ENCODE measurements at regions not wholly inside any gene's neighbourhood (a gene's known extent, or its start where the extent isn't known, plus 50 kb on each side); places are given as distances from the start of the nearest gene placed in this dataset.
"Not testable (repeated sequence)": the region's sequence is repeated elsewhere in the genome, so short reads cannot be mapped to it uniquely, and the experiment has no call there.

GRCh38 chr1:157367870-157368269 is 184.4 kb downstream of the FCRL5 start:
- no peak for DNase-seq

GRCh38 chr1:157367091-157367739 is 185.1 kb downstream of the FCRL5 start:
- no peak for DNase-seq

- no peak for DNase-seq
These were observed 187.7 kb downstream of the FCRL5 start for GRCh38 chr1:157364612-157365011.

DNA sequence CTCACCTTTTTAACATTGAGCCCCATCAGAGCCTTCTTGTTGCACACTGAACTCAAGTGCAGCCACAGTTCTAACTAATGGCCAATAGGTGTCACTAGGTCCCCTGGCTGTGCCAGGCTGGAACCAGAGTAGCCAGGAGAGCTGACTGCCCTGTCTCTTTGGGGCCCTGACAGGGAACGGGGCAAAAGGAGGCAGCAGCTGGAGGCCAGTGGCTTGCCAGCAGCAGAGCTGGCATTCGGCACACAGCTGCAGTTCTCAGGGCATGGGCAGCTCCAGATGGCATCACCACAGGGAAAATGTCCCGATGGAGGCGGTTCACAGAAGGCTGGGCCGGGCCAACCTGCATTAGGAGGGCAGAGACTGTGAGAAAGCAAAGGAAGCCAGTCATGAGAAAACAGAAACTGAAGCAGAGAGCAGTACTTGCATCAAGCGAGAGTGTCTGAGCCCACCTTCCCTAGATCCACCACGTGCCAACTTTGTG is 188.6 kb downstream of the FCRL5 start:
- no peak for DNase-seq

DNA sequence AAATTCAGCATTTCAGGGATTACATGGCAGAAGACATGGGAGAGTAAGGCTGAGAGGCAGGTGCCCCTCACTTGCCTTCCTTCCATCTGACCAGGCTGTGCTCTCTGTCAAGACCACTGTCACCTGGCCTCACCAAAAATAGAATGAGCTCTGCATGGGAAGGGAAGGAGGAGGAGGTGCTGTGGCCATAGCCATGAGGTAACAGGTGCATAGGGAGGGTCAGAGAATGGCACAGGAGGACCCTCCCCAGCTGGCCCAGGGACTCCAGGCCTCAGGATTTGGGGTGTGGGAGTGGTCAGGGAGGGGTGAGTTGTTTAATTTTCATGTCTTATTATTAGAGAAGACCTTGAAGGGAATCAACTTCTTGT is 192.3 kb downstream of the FCRL5 start:
- DNase-seq, result no peak

GRCh38 chr1:157359314-157360022 is 192.8 kb downstream of the FCRL5 start:
- no peak for DNase-seq

- no peak for DNase-seq
These were observed 195.2 kb downstream of the FCRL5 start for GRCh38 chr1:157357111-157357510.

DNA sequence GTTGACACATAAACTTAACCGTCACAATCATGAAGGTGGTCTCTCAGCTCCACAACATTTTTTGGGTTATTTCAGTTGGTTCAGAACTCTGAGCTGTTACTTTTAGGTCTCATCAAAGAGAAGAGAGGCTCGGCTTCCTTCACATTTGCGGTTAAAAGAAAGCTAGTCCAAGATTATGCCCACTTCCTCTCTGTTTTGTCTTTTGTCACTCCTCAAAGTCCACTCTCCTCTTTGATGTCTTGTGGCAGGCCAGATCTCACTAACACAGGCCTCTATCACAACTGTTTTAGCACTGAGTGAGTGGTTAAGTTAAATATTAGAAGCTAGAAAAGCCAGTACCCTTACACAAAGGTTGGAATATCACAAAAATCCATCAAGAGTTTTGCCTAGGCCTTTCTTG is 195.7 kb downstream of the FCRL5 start:
- no peak for DNase-seq

DNA sequence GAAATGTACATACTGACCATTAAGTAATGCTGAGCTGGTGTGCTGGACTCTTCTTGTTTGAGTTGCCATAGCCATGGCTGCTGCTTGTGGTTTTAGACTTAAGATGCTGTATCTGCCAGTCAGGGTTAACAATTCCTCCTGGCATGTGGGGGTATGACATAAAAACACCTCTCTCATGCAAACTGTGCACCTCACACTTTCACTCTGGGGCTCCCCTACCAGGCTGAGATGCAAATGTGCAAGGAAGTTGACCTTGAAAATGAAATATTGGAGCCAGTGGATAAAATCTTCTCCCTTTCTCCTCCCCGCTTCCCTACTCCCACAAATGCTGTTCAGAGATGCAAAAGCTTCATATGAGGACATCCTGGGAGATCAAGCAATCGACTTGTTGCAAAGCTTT is 198.8 kb downstream of the FCRL5 start:
- no peak for DNase-seq

DNA sequence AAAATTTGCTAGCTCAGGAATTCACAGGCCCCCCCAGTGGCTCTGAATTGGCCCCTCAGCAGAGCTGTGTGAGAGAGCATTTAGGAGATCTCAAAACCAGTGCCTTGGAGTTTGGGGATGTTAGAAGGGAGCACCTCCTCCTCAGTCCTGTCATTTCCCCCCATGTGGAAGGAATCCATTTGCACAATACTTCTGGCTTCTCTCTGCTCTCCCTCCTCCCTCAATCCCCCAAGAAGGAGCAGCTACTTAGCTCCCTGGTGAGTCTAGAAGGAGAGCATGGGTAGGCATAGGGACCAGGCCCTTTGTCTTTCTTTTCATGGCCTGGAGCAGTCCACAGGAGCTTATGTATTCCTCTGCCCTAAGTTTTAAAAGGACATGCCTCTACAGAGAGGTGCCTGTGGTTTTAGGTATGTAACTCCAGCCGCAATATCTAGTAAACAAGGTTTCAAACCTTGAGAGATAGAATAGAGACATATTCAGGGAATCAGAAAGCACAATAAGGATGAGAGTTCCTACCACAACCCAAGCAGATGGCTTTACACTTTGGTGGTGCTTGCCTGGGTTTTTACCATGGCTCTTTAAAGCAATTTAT is 199.4 kb downstream of the FCRL5 start:
- DNase-seq, result no peak

GRCh38 chr1:157352216-157352615 is 200.1 kb downstream of the FCRL5 start:
- no peak for DNase-seq

DNA sequence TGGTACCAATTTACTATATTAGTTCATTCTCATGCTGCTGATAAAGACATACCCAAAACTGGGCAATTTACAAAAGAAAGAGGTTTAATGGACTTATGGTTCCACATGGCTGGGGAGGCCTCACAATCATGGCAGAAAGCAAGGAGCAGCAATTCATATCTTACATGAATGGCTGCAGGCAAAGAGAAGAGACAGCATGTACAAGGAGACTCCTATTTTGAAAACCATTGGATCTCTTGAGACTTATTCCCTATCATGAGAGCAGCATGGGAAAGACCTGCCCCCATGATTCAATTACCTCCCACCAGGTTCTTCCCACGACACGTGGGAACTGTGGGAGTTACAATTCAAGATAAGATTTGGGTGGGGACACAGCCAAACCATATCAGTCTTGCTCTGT is 200.5 kb downstream of the FCRL5 start:
- DNase-seq, result not testable (repeated sequence)

- DNase-seq, result no peak
These were observed 203.5 kb downstream of the FCRL5 start for GRCh38 chr1:157348538-157349480.

DNA sequence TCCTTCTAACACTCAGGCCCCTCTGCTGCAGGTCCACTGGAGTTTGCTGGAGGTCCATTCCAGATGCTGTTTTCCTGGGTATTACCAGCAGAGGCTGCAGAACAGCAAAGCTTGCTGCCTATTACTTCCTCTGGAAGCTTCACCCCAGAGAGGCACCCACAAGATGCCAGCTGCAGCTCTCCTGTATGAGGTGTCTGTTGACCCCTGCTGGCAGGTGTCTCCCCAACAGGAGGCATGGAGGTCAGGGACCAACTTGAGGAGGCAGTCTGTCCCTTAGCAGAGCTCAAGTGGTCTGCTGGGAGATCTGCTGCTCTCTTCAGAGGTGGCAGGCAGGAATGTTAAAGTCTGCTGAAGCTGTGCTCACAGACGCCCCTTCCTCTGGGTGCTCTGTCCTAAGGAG is 204.8 kb downstream of the FCRL5 start:
- DNase-seq, result no peak

DNA sequence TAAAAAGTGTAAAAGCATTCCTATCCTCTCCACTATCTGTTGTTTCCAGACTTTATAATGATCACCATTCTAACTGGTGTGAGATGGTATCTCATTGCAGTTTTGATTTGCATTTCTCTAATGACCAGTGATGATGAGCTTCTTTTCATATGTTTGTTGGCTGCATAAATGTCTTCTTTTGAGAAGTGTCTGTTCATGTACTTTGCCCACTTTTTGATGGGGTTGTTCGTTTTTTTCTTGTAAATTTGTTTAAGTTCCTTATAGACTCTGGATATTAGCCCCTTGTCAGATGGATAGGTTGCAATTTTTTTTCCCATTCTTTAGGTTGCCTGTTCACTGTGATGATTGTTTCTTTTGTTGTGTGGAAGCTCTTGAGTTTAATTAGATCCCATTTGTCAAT is 199.6 kb upstream of the ETV3 start:
- DNase-seq, result not testable (repeated sequence)

DNA sequence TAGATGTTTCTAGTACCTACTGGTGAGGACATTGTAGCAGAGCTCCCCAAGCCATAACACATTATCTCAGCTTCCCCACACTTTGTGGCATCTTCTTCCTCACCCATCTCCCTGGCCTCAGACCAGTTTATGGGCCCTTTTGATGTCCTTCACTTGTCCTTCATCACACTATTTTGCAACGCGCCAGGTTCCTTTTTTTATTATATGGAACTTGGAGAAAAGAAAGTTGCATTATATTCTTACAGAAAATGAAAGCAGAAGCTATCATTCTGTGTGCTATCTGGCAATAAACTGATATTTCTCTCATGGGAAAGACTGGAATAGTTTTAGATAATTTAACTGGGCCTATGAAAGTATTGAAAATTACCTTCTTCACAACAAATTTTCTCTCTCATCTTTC is 196.9 kb upstream of the ETV3 start:
- DNase-seq, result no peak

- DNase-seq, result no peak
These were observed 195.8 kb upstream of the ETV3 start for GRCh38 chr1:157334041-157334440.

DNA sequence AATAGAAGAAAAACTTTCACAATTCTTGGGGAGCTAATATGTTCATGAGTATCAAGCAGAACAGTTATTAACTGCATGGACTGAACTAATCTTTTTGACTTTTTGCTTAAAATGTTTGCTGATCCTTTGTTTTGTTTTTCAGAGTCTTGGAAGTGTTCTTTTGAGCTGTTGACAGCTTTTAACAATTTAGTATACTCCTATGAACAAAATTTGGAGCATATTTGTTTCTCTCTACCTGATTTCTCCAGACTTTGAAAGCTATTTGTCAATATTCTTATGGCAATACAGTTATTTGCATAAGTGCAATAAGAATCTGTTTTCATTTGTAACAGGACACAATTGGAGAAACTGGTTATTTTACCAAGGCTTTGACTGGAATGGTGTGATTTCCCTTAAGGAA is 192.0 kb upstream of the ETV3 start:
- DNase-seq, result not testable (repeated sequence)

GRCh38 chr1:157328120-157328519 is 189.9 kb upstream of the ETV3 start:
- DNase-seq, result not testable (repeated sequence)

- DNase-seq, result no peak
These were observed 188.1 kb upstream of the ETV3 start for GRCh38 chr1:157326173-157326859.

- DNase-seq, result no peak
These were observed 187.0 kb upstream of the ETV3 start for GRCh38 chr1:157325220-157325619.

DNA sequence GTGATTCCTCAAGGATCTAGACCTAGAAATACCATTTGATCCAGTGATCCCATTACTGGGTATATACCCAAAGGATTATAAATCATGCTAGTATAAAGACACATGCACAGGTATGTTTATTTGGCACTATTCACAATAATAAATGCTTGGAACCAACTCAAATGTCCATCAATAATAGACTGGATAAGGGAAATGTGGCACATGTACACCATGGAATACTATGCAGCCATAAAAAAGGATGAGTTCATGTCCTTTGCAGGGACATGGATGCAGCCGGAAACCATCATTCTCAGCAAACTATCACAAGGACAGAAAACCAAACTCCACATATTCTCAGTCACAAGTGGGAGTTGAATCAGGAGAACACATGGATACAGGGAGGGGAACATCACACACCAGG is 183.8 kb upstream of the ETV3 start:
- not testable (repeated sequence) for DNase-seq

DNA sequence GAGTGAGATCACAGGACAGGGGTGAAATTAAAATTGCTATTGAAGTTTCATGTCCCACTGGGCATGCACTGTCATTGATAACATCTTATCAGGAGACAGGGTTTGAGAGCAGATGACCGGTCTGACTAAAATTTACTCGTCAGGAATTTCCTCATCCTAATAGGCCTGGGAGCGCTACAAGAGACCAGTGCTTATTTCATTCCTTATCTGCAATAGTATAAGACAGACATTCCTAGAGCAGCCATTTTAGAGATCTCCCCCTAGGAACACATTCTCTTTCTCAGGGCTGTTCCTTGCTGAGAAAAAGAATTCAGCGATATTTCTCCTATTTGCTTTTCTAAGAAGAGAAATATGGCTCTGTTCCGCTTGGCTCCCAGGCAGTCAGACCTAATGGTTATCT is 181.4 kb upstream of the ETV3 start:
- DNase-seq, result no peak
